RPMI8226 (cell line): ENCODE measurements at regions not wholly inside any gene's neighbourhood (a gene's known extent, or its start where the extent isn't known, plus 50 kb on each side); places are given as distances from the start of the nearest gene placed in this dataset.
"Not testable (repeated sequence)": the region's sequence is repeated elsewhere in the genome, so short reads cannot be mapped to it uniquely, and the experiment has no call there.

Experiments
- DNase-seq: peaks from one replicate; pipeline ENCODE4 v3.0.0-alpha.2; 2015

DNA sequence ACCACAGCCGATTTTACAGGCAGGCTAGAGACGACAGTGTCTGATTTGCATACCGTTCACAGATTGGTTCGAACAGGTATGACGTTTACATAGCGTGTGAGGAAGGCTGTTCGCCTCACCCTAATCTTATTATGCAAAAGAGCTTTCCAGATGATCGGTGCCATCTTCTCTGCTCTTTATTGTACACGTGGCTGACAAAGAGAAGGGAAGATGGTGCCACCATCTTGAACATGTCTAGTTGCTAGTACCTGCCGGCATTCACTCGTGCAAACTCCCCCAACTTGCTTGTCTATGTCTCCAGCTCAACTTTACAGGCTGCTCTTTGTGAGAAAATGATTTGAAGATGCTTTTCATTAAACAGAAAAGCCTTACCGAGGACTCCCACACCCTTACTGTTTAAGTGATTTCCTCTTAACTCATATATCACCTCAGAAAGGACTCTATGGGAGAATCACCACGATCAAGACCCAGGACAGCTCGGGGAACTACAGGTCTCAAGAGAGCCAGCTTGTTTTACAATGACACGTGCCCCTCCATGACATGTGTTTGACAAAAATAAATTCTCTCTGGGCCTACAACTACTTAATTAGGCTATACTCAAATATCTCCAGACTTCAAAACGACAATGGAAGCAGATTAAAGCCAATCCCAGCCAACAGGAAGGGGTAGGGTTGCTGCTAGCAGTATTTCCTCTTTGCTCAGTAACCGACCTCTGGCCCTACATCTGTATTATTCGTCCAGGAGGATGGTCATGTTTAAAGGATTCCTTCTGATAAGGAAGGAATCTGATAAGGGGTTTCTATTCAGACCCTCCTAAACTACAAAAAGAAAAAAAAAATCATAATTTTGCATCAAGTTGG, 480.6 kb downstream of the TMEM114 start:
- DNase-seq: peak; percentile 54

DNA sequence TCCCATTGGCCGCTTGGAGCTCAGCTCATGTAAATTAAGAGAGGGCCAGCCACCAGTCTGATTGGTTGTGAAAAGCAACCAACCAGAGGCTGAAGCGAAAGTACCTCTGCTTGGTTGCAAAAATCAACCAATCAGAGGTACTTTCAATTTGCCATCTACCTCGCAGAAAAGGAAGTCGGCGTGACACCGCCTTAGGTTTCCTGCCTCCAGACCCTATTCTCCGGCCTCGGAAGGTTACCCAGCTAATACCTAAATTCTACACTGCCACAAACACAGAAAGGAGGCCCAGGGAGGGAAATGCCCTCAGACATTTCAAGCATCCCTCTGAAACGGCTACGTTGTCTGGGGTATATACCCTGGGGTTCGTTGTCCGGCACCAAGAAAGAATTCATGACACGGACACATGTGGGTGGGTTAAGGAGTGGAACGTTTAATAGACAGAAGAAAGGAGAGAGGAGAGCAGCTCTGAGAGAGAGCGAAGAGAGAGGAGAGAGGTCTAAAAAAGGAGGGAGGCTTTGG, 481.3 kb downstream of the TMEM114 start:
- no peak for DNase-seq

GRCh38 chr16:8107296-8107695, 483.0 kb downstream of the TMEM114 start:
- peak; percentile 17 for DNase-seq

DNA sequence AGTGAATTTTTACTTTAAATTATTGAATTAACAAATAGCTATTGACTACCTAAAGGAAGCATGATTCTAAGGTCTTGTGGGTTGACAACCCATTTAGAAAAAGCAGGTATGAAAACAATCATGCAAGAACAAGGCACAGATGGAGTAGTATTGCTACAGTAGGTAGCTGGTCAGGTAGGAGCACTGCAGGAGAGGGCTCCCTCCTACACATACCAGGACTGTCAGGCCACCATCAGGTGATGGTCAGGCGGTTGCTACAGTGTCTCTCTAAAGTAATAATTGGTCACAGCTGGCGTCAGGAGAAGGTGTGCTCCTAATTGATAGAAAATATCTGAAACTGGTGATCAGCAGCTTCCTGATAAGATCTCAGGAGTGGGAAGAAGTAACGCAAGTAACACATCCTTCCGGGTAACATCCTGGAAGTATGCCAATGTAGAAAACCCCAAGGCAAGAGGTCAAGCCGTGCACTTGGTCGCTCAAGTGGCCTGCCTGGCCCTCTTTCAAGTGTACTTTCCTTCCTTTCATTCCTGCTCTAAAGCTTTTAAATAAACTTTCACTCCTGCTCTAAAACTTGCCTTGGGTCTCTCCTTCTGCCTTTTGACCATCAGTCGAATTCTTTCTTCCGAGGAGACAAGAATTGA, 486.5 kb downstream of the TMEM114 start:
- no peak for DNase-seq

DNA sequence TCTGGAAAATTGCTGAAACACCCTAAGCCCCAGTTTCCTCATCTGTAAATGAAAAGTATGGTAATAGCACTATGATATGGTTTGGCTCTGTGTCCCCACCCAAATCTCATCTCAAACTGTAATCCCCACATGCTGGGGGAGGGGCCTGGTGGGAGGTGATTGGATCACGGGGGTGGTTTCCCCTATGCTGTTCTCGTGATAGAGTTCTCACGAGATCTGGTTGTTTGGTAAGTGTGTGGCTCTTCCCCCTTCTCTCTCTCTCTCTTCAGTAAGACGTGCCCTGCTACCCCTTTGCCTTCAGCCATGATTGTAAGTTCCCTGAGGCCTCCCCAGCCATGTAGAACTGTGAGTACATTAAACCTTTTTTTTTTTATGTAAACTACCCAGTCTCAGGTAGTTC, 490.7 kb downstream of the TMEM114 start:
- DNase-seq: no peak

- DNase-seq: no peak
These were observed 491.3 kb downstream of the TMEM114 start for GRCh38 chr16:8098947-8099512.

DNA sequence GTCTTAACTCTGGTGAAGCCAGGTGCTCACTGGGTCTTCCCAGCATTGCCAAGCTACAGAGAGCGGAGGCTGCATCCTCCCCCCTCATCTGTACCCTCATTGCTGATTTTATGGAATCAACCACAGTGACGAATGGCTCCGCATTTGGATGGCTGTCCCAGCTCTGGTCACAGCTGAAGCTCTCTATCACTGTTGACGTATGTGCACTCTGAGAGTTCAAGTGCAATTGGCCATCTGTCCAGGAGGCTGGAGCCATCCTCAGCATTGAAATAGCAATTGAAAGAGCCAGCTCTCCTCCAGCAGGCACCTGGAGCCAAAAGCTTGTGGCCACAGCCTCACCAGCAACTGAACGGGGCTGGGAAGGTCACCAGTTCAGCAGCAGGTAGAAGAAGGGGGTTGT, 494.1 kb downstream of the TMEM114 start:
- DNase-seq: no peak

GRCh38 chr16:8094696-8095095, 495.6 kb downstream of the TMEM114 start:
- DNase-seq: no peak

DNA sequence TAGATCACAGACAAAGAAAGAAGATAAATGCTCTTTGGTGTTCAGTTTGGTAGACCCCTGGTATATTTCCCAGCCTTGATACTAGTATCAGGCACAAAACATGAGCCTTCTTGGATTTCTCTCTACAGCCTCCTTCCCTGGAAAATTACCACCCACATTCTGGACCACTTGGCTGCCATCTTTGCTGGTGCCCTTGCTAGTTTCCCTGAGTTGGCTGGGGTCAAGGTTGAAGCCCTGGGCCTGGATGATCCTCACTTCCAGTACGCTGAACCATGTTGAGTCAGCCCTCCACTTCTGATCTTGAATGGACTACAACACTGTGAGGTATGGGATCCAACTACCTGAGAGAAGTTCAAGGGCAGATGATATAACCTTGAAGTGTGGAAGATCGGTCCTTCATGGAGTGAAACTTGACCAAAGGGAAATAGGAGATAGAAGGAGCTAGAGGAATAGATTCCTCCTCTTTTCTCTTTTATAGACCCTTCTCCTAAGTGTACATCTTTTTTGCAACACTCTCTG, 501.4 kb downstream of the TMEM114 start:
- no peak for DNase-seq

DNA sequence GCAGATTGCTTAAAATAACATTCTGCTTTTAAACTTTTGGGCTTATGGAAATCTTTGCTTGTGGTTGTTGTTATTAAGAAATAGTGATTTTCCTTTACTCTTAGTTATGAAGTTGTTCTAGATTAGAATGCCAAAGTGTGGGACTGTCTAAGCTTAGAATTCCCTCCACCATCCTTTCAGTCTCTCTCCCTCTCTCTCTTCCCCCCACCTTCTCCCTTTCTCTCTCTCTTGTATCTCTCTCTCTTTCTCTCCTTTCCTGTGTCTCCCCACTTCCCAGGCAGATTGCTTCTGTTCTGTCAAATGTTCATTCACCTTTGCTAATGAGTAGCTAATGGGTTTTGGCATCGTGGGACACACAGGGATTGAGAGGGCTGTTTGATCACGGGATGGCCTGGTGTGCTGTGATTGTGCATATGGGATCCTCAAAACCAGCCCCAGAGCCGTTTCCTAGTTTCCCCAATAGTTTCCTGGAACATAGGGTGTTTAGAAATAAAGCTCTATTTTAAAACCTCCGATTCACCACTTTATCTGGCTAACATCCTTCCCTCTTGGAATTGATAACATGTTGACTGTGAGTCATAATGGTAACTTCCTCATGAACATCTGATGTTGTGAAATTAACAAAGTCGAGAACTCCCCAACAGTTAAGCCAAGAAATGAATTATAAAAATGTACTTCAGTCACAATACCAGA, 502.6 kb downstream of the TMEM114 start:
- DNase-seq: no peak

GRCh38 chr16:8087146-8087545, 503.2 kb downstream of the TMEM114 start:
- DNase-seq: no peak

GRCh38 chr16:8084882-8085281, 505.4 kb downstream of the TMEM114 start:
- DNase-seq: no peak

DNA sequence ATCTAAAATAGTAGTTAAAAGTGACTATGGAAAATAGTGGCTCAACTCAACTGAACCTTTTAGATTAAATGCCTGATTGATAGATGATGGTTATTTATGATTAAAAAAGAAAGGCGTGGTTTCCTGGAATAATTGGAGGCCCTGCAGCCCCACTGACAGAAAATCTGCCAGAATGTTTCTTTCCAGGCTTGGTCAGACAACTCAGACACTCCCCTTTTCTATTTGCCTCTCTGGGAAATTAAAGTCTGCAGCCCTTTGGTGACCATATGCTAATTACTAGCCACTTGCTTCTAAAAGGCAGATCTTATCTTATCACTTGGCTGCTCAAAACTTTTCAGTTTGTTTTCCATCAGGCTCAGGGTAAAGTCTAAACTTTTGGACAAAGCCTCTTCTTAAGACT, 506.0 kb downstream of the TMEM114 start:
- DNase-seq: no peak

- no peak for DNase-seq
These were observed 506.8 kb downstream of the TMEM114 start for GRCh38 chr16:8083560-8083959.

DNA sequence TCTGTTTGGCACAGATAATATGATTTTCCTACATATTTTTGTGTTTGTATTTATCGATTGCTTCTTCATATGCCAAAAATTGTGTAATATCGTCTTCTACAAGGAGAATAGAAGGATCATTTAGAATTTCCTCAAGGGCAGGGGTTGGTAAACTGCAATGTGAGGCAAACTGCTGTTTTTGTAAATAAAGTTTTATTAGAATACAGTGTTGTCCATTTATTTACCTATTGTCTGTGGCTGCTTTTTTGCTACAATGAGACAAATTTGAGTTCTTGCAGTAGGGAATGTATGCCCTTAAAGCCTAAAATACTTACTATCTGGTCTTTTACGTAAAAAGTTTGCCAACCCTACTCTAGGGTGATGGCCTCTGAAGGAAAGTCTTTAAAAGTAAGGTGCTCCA, 509.5 kb downstream of the TMEM114 start:
- no peak for DNase-seq

- DNase-seq: no peak
These were observed 515.0 kb downstream of the TMEM114 start for GRCh38 chr16:8075271-8075670.

- no peak for DNase-seq
These were observed 519.8 kb downstream of the TMEM114 start for GRCh38 chr16:8070506-8070905.

DNA sequence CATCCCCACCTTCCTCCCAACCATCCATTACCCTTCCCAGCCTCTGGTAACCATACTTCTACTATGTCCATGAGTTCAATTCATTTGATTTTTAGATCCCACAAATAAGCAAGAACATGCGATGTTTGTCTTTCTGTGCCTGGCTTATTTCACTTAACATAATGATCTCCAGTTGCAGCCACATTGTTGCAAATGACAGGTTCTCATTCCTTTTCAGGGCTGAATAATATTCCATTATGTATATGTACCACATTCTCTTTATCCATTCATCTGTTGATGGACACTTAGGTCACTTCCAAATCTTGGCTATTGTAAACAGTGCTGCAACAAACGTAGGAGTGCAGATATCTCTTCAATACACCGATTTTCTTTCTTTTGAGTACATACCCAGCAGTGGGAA, 522.1 kb downstream of the TMEM114 start:
- DNase-seq: not testable (repeated sequence)

DNA sequence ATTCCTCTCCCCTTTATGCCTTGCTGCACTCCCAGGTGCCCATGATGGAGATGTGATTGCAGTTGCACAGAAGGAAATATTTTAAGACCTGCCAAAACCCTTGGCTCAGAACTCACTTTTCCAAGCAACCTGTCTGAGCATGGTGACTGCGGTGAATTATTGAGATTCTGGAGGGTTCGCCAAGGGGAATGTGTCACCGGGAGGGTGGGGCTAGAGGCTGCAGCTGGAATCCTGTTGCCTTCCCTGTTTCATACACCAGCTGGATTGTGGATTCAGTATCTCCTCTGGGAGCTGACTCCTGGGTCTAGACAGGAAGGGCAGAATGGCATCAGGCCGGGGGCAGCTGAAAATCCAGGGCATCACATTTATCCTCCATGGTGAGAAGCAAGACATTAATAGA, 527.2 kb downstream of the TMEM114 start:
- DNase-seq: no peak

DNA sequence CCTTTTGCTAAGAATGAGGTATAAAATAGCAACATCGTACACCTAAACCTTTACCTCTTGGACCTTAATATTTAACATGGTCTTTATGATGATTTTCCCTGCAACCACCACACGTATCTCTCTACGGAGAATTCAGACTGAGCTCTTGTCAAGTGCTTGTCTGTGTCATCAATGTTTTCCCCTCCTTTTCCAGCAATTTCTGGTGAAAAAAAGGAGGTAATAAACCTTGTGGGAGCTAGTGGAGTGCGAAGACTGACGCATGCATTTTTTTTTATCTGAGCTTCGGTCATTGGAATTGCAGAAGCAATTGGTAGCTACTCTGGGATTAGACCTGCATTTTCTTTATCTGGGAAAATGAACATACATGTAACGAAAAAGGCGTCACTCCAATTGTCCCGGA, 527.6 kb downstream of the TMEM114 start:
- no peak for DNase-seq

DNA sequence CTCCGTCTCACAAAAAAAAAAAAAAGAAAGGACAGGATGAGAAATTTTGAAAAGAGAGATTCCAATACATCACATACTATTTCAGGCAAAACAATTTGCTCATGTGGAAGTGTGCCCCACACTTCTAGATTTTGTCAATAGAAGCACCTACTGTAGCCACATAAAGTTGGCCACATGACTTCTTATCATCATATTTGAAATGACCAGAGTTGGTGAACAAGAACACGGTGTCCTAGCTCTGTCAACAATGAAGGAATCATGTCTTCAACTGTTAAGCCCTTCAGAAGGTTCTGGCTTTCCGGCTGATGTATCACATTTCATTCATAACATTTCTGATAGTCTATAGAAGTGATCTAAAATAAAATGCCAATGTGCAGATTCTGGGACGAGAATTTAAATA, 534.5 kb downstream of the TMEM114 start:
- DNase-seq: no peak

DNA sequence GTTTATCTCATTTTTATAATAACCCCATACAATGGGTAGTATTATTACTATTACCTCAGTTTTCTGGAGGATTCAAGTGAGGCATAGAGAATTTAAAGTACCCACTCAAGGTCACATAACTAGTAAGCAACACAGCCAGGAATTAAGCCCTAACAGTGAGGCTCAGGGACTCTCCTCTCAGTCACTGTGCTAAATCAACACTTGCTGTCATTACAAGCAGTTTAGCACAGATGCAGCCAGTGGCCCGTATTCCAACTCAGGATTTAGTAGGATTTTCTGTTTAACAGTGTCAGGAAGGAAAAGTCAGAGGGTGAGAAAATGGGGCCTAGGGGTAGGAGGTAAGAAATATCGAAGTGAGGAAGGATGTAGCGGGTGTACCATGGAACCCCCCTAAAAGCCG, 536.9 kb downstream of the TMEM114 start:
- DNase-seq: no peak

- no peak for DNase-seq
These were observed 541.9 kb downstream of the TMEM114 start for GRCh38 chr16:8048433-8048832.
